Transverse colon (tissue), 4 donors: ENCODE measurements at regions not wholly inside any gene's neighbourhood (a gene's known extent, or its start where the extent isn't known, plus 50 kb on each side); places are given as distances from the start of the nearest gene placed in this dataset.

Experiments
- EP300 ChIP-seq: sonication (generic); formaldehyde crosslinking; IDR thresholded peaks from one replicate; pipeline ENCODE4 v1.6.1; 2017; ENCODE audit warnings: antibody characterized with exemption, low read depth
- POLR2A ChIP-seq: fragments of 450-650 bp; IDR thresholded peaks from one replicate; pipeline ENCODE4 v1.6.1; 2016; ENCODE audit warnings: antibody characterized with exemption, mild to moderate bottlenecking, moderate library complexity
- POLR2AphosphoS5 ChIP-seq, 3 donors: sonication (generic); formaldehyde crosslinking; IDR thresholded peaks; one replicate each; pipeline ENCODE4 v1.6.1; 2016; ENCODE audit warnings: antibody characterized with exemption in 3 of 3
- TF ChIP-seq, protein P1 (sequence below), 5 experiments: fragments of 200-600 bp in 3 of 5; fragments of 450-650 bp in 2 of 5; sonication (generic) in 3 of 5; IDR thresholded peaks; 1 replicate in 2 of 5; 2 replicates in 3 of 5; pipeline ENCODE4 v1.5.1; 2016 to 2017; ENCODE audit warnings: antibody characterized with exemption in 5 of 5, inconsistent platforms in 3 of 5, mild to moderate bottlenecking in 2 of 5, moderate library complexity in 1 of 5

DNA sequence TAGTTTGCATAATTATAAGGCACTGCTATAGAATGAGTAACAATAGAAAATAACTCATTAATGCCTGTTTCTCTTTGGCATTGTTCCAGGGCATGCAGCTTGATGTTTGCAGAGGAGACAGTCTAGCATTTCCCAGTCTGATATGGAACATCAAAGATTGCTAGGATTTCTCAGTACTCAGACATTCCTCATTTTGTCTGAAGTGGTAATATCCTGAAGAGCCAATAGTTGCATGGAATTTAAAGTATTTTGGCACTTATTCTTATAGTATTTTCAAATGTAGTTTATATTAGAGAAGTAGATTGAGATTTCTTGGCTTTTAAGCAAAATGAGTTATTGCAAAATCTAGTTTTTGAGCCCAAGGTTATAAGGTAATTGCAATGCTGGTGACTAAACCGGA lies 337.3 kb upstream of the E2F7 start:
- TF ChIP-seq POLR2AphosphoS5 (IDR thresholded peaks at IDR 0.05), result no peak
- TF ChIP-seq, protein P1, sequence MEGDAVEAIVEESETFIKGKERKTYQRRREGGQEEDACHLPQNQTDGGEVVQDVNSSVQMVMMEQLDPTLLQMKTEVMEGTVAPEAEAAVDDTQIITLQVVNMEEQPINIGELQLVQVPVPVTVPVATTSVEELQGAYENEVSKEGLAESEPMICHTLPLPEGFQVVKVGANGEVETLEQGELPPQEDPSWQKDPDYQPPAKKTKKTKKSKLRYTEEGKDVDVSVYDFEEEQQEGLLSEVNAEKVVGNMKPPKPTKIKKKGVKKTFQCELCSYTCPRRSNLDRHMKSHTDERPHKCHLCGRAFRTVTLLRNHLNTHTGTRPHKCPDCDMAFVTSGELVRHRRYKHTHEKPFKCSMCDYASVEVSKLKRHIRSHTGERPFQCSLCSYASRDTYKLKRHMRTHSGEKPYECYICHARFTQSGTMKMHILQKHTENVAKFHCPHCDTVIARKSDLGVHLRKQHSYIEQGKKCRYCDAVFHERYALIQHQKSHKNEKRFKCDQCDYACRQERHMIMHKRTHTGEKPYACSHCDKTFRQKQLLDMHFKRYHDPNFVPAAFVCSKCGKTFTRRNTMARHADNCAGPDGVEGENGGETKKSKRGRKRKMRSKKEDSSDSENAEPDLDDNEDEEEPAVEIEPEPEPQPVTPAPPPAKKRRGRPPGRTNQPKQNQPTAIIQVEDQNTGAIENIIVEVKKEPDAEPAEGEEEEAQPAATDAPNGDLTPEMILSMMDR (IDR thresholded peaks at IDR 0.05), result no peak
- TF ChIP-seq POLR2A, result no peak
- TF ChIP-seq EP300, result no peak
